DOHH2 (cell line): ENCODE measurements at regions not wholly inside any gene's neighbourhood (a gene's known extent, or its start where the extent isn't known, plus 50 kb on each side); places are given as distances from the start of the nearest gene placed in this dataset.

Source experiments
- H3F3A ChIP-seq: fragments of 200-600 bp; sonication (generic), shearing (Covaris generic); 2 replicates; pipeline ENCODE4 v1.6.0; 2016; ENCODE audit warnings: antibody characterized with exemption, mild to moderate bottlenecking; ENCODE audit not compliant: control insufficient read depth, insufficient read depth
- H3K27ac ChIP-seq: fragments of 200-600 bp; sonication (generic); 2 replicates; pipeline ENCODE4 v1.5.1; 2014; ENCODE audit warnings: low read depth, mild to moderate bottlenecking, low read length, moderate library complexity
- H3K27me3 ChIP-seq: fragments of 200-600 bp; sonication (generic); 2 replicates; pipeline ENCODE4 v1.6.1; 2014; ENCODE audit warnings: mild to moderate bottlenecking, low read length, mixed read lengths; ENCODE audit not compliant: control insufficient read depth
- H3K36me3 ChIP-seq: fragments of 200-600 bp; sonication (generic); 2 replicates; pipeline ENCODE4 v1.6.1; 2014; ENCODE audit warnings: mild to moderate bottlenecking, low read length, moderate library complexity, mixed read lengths; ENCODE audit not compliant: control insufficient read depth
- H3K4me1 ChIP-seq: fragments of 200-600 bp; sonication (generic); 2 replicates; pipeline ENCODE4 v1.6.1; 2014; ENCODE audit warnings: mild to moderate bottlenecking, low read length, mixed read lengths; ENCODE audit not compliant: control insufficient read depth
- H3K4me2 ChIP-seq: fragments of 200-600 bp; sonication (generic); 2 replicates; pipeline ENCODE4 v1.6.0; 2014; ENCODE audit warnings: mild to moderate bottlenecking, low read length, moderate library complexity
- H3K4me3 ChIP-seq: fragments of 200-600 bp; sonication (generic); 2 replicates; pipeline ENCODE4 v1.5.1; 2014; ENCODE audit warnings: mild to moderate bottlenecking, low read length, mixed read lengths
- H3K79me2 ChIP-seq: fragments of 200-600 bp; sonication (generic); 2 replicates; pipeline ENCODE4 v1.6.1; 2014; ENCODE audit warnings: mild to moderate bottlenecking, low read length, mixed read lengths; ENCODE audit not compliant: control insufficient read depth
- H3K9me2 ChIP-seq: fragments of 200-600 bp; sonication (generic); replicated peaks from 2 replicates; pipeline ENCODE4 v1.6.1; 2014; ENCODE audit warnings: mild to moderate bottlenecking, low read length, mixed read lengths; ENCODE audit not compliant: control insufficient read depth
- H3K9me3 ChIP-seq: fragments of 200-600 bp; sonication (generic); 2 replicates; pipeline ENCODE4 v1.6.1; 2014; ENCODE audit warnings: antibody characterized with exemption, low read length, mixed read lengths; ENCODE audit not compliant: control insufficient read depth, insufficient read depth
- H4K20me1 ChIP-seq: fragments of 200-600 bp; sonication (generic); 2 replicates; pipeline ENCODE4 v1.6.0; 2014; ENCODE audit warnings: low read depth, mild to moderate bottlenecking, antibody characterized with exemption, low read length, moderate library complexity; ENCODE audit not compliant: control insufficient read depth, insufficient read depth
- EZH2phosphoT487 ChIP-seq: fragments of 200-600 bp; sonication (generic); IDR thresholded peaks from 2 replicates; pipeline ENCODE4 v1.6.1; 2017; ENCODE audit warnings: borderline replicate concordance, mild to moderate bottlenecking, antibody characterized with exemption, low read length, moderate library complexity, mixed read lengths
- TF ChIP-seq, protein P1 (sequence below): fragments of 200-600 bp; sonication (generic); IDR thresholded peaks from one replicate; pipeline ENCODE4 v1.5.1; 2014; ENCODE audit warnings: antibody characterized with exemption, mild to moderate bottlenecking, low read depth, low read length; ENCODE audit not compliant: poor library complexity, severe bottlenecking

DNA sequence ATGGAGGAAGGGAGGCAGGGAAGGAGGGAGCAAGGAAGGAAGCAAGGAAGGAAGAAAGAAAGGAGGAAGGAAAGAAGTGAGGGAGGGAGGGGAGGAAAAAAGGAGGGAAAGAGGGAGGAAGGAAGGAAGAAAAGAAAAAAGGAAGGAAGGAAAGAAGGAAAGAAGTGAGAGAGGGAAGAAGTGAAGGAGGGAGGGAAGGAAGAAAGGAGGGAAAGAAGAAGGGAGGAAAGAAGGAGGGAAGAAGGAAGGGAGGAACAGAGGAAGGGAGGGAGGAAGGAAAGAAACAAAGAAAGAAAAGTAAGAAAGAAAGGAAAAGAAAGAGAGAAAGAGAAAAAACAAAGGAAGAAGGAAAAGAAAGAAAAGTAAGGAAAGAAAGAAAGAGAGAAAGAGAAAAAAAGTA, 183.0 kb upstream of the SLC24A5 start:
- H3K27ac ChIP-seq: no peak overlapping the region
- no peak for TF ChIP-seq EZH2phosphoT487
- TF ChIP-seq, protein P1, sequence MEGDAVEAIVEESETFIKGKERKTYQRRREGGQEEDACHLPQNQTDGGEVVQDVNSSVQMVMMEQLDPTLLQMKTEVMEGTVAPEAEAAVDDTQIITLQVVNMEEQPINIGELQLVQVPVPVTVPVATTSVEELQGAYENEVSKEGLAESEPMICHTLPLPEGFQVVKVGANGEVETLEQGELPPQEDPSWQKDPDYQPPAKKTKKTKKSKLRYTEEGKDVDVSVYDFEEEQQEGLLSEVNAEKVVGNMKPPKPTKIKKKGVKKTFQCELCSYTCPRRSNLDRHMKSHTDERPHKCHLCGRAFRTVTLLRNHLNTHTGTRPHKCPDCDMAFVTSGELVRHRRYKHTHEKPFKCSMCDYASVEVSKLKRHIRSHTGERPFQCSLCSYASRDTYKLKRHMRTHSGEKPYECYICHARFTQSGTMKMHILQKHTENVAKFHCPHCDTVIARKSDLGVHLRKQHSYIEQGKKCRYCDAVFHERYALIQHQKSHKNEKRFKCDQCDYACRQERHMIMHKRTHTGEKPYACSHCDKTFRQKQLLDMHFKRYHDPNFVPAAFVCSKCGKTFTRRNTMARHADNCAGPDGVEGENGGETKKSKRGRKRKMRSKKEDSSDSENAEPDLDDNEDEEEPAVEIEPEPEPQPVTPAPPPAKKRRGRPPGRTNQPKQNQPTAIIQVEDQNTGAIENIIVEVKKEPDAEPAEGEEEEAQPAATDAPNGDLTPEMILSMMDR: no peak
- no peaks in the 10 kb centered on the region for H3K36me3 ChIP-seq
- H3K4me2 ChIP-seq: no peak overlapping the region
- no peaks in the 10 kb centered on the region; the same call in 1 of the 2 replicates for H3K9me3 ChIP-seq
- H3K27me3 ChIP-seq: no peaks in the 10 kb centered on the region
- H3F3A ChIP-seq: no peaks in the 10 kb centered on the region
- no peaks in the 10 kb centered on the region for H4K20me1 ChIP-seq
- no peaks in the 10 kb centered on the region for H3K4me1 ChIP-seq
- no peaks in the 10 kb centered on the region for H3K79me2 ChIP-seq
- no peak overlapping the region for H3K4me3 ChIP-seq
- no peaks in the 10 kb centered on the region for H3K9me2 ChIP-seq

DNA sequence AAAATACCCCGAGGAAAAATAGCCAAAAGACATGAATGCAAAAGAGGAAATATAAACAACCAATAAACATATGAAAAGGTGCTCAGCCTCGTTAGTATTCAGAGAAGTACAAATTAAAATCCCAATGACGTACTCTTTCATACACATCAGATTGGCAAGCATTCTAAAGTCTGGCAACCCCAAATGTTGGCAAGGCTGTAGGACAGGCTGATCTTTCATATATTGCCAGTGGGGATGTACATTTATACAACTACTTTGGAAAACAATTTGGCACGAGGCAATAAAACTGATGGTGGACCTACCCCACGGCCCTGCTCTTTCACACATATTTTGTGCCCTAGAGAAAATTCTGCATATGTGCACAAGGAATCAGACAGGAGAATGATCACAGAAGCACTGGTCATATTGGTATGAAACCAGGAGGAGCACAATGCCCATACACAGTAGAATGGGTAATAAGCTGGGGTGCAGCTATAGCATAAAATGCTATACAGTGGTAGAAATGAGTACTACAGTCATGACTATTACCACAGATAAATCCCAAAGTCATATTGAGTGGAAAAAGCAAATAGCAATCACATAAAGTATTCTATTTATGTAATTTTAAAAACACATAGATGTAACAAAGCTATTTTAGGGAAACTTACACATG, 176.0 kb upstream of the SLC24A5 start:
- Histone ChIP-seq H3F3A (no peaks in the 10 kb centered on the region), H3K4me2 (no peak overlapping the region)

DNA sequence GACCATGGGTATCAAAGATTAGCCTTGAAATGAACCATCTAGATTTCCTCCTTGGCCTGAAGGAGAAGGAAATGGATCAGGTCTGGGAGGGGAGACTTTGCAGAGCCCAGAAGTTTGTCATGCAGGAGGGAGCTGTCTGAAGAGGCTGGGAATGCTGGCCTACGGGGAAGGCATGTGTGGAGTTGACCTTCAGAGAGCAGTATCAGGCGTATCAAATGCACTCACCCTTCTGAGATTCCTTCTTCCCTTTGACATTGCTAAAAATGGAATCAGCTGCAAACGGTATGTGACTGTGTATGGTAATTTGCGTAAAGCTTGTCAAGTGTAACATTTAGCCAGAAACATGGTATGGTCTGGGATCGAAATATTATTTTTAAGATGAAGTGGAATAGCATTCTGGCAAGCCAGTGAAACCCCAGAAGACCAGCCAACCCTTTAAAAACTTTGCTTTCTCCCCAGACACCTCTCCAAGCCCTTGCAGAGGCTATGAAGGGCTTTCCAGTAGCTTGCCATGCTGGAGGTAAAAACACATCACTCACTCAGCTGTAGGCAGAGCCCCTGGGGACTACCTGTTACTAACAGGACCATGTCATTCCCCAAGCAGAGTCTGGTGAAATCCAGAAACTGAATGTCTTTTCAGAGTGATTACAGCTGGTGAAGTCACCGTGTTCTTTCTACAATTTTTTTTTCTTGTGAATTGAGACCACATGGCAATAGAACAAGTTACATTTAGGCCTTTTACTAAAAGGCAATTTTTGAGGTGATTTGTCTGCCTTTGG, 174.7 kb upstream of the SLC24A5 start:
- Histone ChIP-seq H3K4me3 (no peak overlapping the region), H3K36me3 (no peaks in the 10 kb centered on the region), H3K9me3 (no peaks in the 10 kb centered on the region), H3F3A (no peaks in the 10 kb centered on the region), H3K79me2 (no peaks in the 10 kb centered on the region), H3K4me2 (no peak overlapping the region), H4K20me1 (no peaks in the 10 kb centered on the region), H3K27ac (no peak overlapping the region), H3K9me2 (no peaks in the 10 kb centered on the region), H3K27me3 (no peaks in the 10 kb centered on the region), H3K4me1 (no peaks in the 10 kb centered on the region)
- TF ChIP-seq EZH2phosphoT487: no peak
- TF ChIP-seq, protein P1: no peak

More for the DNA sequence above, 176.0 kb upstream of the SLC24A5 start:
- Histone ChIP-seq H3K9me2 (no peaks in the 10 kb centered on the region), H4K20me1 (no peaks in the 10 kb centered on the region), H3K4me1 (no peaks in the 10 kb centered on the region), H3K27me3 (no peaks in the 10 kb centered on the region), H3K27ac (no peak overlapping the region), H3K4me3 (no peak overlapping the region), H3K9me3 (no peaks in the 10 kb centered on the region), H3K36me3 (no peaks in the 10 kb centered on the region), H3K79me2 (no peaks in the 10 kb centered on the region)
- TF ChIP-seq EZH2phosphoT487: no peak
- TF ChIP-seq, protein P1: no peak
